IPS DF 6.9 (cell line): ENCODE measurements at regions not wholly inside any gene's neighbourhood (a gene's known extent, or its start where the extent isn't known, plus 50 kb on each side); places are given as distances from the start of the nearest gene placed in this dataset.

Experiments
- DNase-seq: peaks from one replicate; pipeline ENCODE4 v3.0.0-alpha.2; 2013; ENCODE audit warnings: low read depth, low spot score
- H3K27ac ChIP-seq: one replicate; pipeline ENCODE4 v1.5.1; 2013; ENCODE audit warnings: low read length, control low read depth
- H3K27me3 ChIP-seq: 2 replicates; pipeline ENCODE4 v1.6.1; 2013; ENCODE audit warnings: mild to moderate bottlenecking, low read length; ENCODE audit not compliant: control insufficient read depth, insufficient read depth
- H3K36me3 ChIP-seq: 2 replicates; pipeline ENCODE4 v1.6.1; 2013; ENCODE audit warnings: low read length; ENCODE audit not compliant: control insufficient read depth, insufficient read depth
- H3K4me1 ChIP-seq: 2 replicates; pipeline ENCODE4 v1.6.1; 2013; ENCODE audit warnings: low read length; ENCODE audit not compliant: control insufficient read depth, insufficient read depth
- H3K4me3 ChIP-seq: 2 replicates; pipeline ENCODE4 v1.5.1; 2013; ENCODE audit warnings: mild to moderate bottlenecking, low read length
- H3K9me3 ChIP-seq: 2 replicates; pipeline ENCODE4 v1.6.1; 2013; ENCODE audit warnings: low read length, inconsistent platforms; ENCODE audit not compliant: control insufficient read depth, insufficient read depth
- WGBS: extraction: QIAGEN DNeasy Blood & Tissue Kit; methylation state at CpG from one replicate; pipeline ENCODE4 v1.1.7; 2013; ENCODE audit warnings: mixed read lengths, missing lambda C conversion rate; ENCODE audit not compliant: insufficient read length, insufficient coverage; 5-methylcytosine and 5-hydroxymethylcytosine counted together

GRCh38 chr5:174418809-174419539, 305.4 kb upstream of the MSX2 start:
- Histone ChIP-seq H3K27me3 (peaks cover 3% of the 10 kb centered on the region; the same call in 1 of the 2 replicates), H3K27ac (no peak overlapping the region), H3K4me1 (no peaks in the 10 kb centered on the region), H3K36me3 (no peaks in the 10 kb centered on the region), H3K4me3 (peak overlapping the region; percentile 37; the same call in 1 of the 2 replicates), H3K9me3 (no peaks in the 10 kb centered on the region)
- no peak for DNase-seq
- WGBS, result no CpG with 5 or more reads among the region's 18 CpGs

DNA sequence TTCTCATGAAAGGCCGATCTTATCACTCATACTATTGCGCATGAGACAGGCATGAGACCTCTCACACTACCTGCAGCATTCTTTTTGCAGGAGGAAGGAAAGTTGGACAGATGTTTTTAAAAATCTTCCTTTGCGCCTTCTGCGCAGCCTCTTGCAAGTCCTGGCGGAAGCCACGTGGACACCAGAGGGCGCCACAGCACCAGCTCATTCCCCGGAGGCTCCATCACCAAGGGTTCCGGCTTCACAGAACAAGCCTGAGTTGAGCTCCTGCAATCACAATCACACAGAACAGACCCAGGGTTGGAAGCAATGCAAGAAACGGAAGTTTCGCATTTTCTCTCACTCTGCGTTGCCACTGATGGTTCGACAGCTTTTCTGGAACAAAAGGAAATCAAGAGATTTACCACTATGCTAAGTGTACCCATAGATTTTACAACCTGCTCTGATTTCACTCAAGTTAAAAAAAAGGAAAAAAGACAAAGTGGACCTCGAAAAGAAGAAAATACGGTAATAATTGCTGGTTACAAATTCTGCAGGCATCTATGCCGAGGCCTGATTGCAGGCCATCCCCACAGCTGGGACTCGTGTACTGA, 304.7 kb upstream of the MSX2 start:
- peak; percentile 84 for DNase-seq
- peak overlapping the region; percentile 37; the same call in 1 of the 2 replicates for H3K4me3 ChIP-seq
- no CpG with 5 or more reads among the region's 17 CpGs for WGBS

GRCh38 chr5:174420651-174421407, 303.6 kb upstream of the MSX2 start:
- DNase-seq, result no peak
- Histone ChIP-seq H3K27me3 (peaks cover 3% of the 10 kb centered on the region; the same call in 1 of the 2 replicates), H3K36me3 (no peaks in the 10 kb centered on the region), H3K4me3 (no peak overlapping the region), H3K4me1 (no peaks in the 10 kb centered on the region), H3K9me3 (no peaks in the 10 kb centered on the region), H3K27ac (no peak overlapping the region)
- WGBS, result no CpG with 5 or more reads among the region's 1 CpG

More for the DNA sequence above, 304.7 kb upstream of the MSX2 start:
- H3K27ac ChIP-seq, result no peak overlapping the region
- H3K4me1 ChIP-seq, result no peaks in the 10 kb centered on the region
- H3K36me3 ChIP-seq, result no peaks in the 10 kb centered on the region
- H3K27me3 ChIP-seq, result peaks cover 3% of the 10 kb centered on the region; the same call in 1 of the 2 replicates
- H3K9me3 ChIP-seq, result no peaks in the 10 kb centered on the region

GRCh38 chr5:174421408-174421805, 303.0 kb upstream of the MSX2 start:
- Histone ChIP-seq H3K4me3 (no peak overlapping the region), H3K36me3 (no peaks in the 10 kb centered on the region), H3K27ac (no peak overlapping the region), H3K4me1 (no peaks in the 10 kb centered on the region), H3K9me3 (no peaks in the 10 kb centered on the region), H3K27me3 (peaks cover 3% of the 10 kb centered on the region; the same call in 1 of the 2 replicates)
- no CpG with 5 or more reads among the region's 7 CpGs for WGBS
- no peak for DNase-seq

DNA sequence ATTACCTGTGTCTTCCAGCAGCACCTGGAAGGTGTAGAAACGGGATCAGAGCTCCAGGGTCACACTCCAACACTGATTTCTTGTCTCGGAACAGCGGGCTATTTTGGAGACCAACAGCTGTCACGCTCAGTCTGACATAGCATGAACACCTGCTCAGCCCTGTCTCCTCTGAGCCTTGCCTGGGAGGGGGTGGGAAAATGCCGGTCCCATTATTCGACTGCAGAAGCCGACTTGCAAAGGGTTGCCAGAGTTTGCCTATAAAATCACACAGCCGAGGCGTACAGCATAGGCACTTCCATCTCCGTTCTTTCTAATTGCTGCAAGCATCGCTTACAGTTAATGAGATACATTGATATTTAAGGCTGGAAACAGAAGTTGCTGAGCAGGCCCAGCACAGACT, 300.8 kb upstream of the MSX2 start:
- no peaks in the 10 kb centered on the region for H3K36me3 ChIP-seq
- no peak for DNase-seq
- no peaks in the 10 kb centered on the region for H3K9me3 ChIP-seq
- no CpG with 5 or more reads among the region's 11 CpGs for WGBS
- H3K4me1 ChIP-seq, result no peaks in the 10 kb centered on the region
- H3K27ac ChIP-seq, result no peak overlapping the region
- H3K4me3 ChIP-seq, result no peak overlapping the region
- H3K27me3 ChIP-seq, result peaks cover 3% of the 10 kb centered on the region; the same call in 1 of the 2 replicates

- no peak overlapping the region for H3K4me3 ChIP-seq
- H3K4me1 ChIP-seq, result no peaks in the 10 kb centered on the region
- DNase-seq, result no peak
- H3K9me3 ChIP-seq, result no peaks in the 10 kb centered on the region
- H3K27ac ChIP-seq, result no peak overlapping the region
- no peaks in the 10 kb centered on the region; the same call in 1 of the 2 replicates for H3K27me3 ChIP-seq
- H3K36me3 ChIP-seq, result no peaks in the 10 kb centered on the region
- WGBS, result no CpG with 5 or more reads among the region's 8 CpGs
Measured at GRCh38 chr5:174424219-174425053, 299.9 kb upstream of the MSX2 start.

DNA sequence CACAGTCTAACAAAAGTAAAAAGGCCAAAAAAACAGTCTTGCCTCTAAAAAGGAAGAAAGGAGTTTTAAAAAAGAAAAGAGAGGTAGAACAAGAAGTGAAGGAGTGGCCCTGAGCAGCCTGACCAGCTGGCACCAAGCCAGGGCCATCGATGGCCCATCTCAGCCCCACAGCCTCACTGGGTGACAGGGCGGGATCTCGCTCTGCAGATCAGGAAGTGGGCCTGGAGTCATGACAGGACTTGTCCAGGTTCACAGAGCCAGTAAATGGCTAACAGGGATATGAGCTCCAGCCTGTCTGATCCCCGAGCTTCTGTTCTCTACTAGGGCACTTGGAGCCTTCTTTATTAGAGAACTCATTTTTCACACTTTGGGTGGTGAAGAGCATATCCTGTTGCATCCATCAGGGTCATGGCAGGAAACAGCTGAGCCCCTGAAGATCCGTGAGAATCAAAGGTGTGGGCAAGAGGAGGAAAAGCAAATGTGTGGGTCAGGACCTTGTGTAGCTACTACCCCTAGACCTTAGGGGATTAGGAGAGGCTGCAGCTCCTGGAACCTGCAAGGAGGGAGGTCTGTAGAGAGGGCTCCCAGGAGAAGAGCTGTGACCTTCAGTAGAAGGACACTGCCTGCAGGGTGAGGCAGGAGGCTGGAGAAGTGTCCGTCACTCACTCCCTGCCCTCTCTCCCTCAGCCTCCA, 299.0 kb upstream of the MSX2 start:
- DNase-seq, result no peak
- H3K27ac ChIP-seq, result no peak overlapping the region
- no peak overlapping the region for H3K4me3 ChIP-seq
- H3K9me3 ChIP-seq, result no peaks in the 10 kb centered on the region
- no peaks in the 10 kb centered on the region for H3K36me3 ChIP-seq
- no peaks in the 10 kb centered on the region for H3K4me1 ChIP-seq
- no CpG with 5 or more reads among the region's 6 CpGs for WGBS
- no peaks in the 10 kb centered on the region for H3K27me3 ChIP-seq

DNA sequence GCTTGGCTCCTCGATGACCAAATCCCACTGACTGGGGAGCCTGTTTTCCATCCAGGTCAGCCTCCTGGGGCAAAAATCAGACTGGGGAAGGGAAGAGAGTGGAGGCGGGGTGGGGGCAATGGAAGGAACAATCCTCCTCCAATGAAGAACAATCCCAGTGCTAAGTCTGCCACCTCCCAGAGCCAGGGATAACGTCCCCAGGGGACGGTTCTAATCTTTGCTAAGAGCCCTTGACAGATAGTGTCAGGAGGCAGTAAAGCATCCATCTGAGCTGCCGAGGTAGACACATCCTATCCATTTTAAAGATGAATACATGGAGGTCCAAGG, 298.5 kb upstream of the MSX2 start:
- Histone ChIP-seq H3K9me3 (no peaks in the 10 kb centered on the region), H3K27ac (no peak overlapping the region), H3K4me3 (no peak overlapping the region), H3K4me1 (no peaks in the 10 kb centered on the region), H3K36me3 (no peaks in the 10 kb centered on the region), H3K27me3 (no peaks in the 10 kb centered on the region)
- no peak for DNase-seq
- WGBS, result no CpG with 5 or more reads among the region's 5 CpGs

DNA sequence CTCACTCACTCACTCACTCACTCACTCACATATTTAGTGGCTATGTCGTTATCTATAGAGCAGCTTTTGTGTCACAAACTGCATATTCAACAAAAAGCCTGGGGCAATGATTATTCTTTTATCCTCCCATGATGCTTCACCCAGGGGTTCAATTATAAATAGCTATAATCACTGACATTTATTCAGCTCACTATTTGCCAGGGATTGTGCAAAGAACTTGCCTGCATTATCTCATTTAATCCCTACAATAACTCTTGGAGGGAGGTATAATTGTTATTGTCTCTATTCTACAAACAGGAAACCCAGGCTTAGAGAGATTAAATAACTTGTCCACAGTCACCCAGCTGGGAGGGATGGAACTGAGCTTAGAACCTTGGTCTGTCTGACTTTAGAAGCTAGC, 298.0 kb upstream of the MSX2 start:
- no peak overlapping the region for H3K4me3 ChIP-seq
- no peak for DNase-seq
- no peak overlapping the region for H3K27ac ChIP-seq
- no peaks in the 10 kb centered on the region for H3K4me1 ChIP-seq
- H3K36me3 ChIP-seq, result no peaks in the 10 kb centered on the region
- no peaks in the 10 kb centered on the region for H3K9me3 ChIP-seq
- no peaks in the 10 kb centered on the region for H3K27me3 ChIP-seq
- WGBS, result no CpG with 5 or more reads among the region's 1 CpG
